Neuronal stem cell (in vitro differentiated cells): ENCODE measurements at regions not wholly inside any gene's neighbourhood (a gene's known extent, or its start where the extent isn't known, plus 50 kb on each side); places are given as distances from the start of the nearest gene placed in this dataset.

Experiments used
- DNase-seq: peaks from one replicate; pipeline ENCODE4 v3.0.0-alpha.2; 2013; ENCODE audit warnings: low spot score
- H2AFZ ChIP-seq: one replicate; pipeline ENCODE4 v1.6.1; 2013; ENCODE audit warnings: mild to moderate bottlenecking, low read length, inconsistent platforms
- H2AK5ac ChIP-seq: 2 replicates; pipeline ENCODE4 v1.6.1; 2013; ENCODE audit warnings: low read depth, mild to moderate bottlenecking, inconsistent platforms, low read length, moderate library complexity, mixed read lengths
- H2BK120ac ChIP-seq: 2 replicates; pipeline ENCODE4 v1.6.1; 2013; ENCODE audit warnings: low read depth, mild to moderate bottlenecking, inconsistent platforms, low read length, moderate library complexity, mixed read lengths
- H2BK12ac ChIP-seq: one replicate; pipeline ENCODE4 v1.6.1; 2013; ENCODE audit warnings: low read length, inconsistent platforms
- H2BK15ac ChIP-seq: 2 replicates; pipeline ENCODE4 v1.6.1; 2013; ENCODE audit warnings: mild to moderate bottlenecking, low read length, inconsistent platforms, mixed read lengths
- H2BK5ac ChIP-seq: one replicate; pipeline ENCODE4 v1.6.1; 2013; ENCODE audit warnings: inconsistent platforms, mild to moderate bottlenecking, low read length, moderate library complexity
- H3K14ac ChIP-seq: one replicate; pipeline ENCODE4 v1.6.1; 2013; ENCODE audit warnings: low read length, inconsistent platforms
- H3K18ac ChIP-seq: 2 replicates; pipeline ENCODE4 v1.6.1; 2013; ENCODE audit warnings: low read length, inconsistent platforms
- H3K23ac ChIP-seq: 2 replicates; pipeline ENCODE4 v1.6.1; 2013; ENCODE audit warnings: low read depth, mild to moderate bottlenecking, mixed read lengths, low read length, inconsistent platforms; ENCODE audit not compliant: poor library complexity
- H3K27ac ChIP-seq: replicated peaks from 3 replicates; pipeline ENCODE4 v1.5.1; 2013; ENCODE audit warnings: low read length, inconsistent platforms
- H3K27me3 ChIP-seq, 3 experiments: 2 replicates each; pipeline ENCODE4 v1.6.1; 2013; ENCODE audit warnings: low read length in 3 of 3, mild to moderate bottlenecking in 2 of 3, inconsistent platforms in 1 of 3, low read depth in 1 of 3, mixed read lengths in 1 of 3, moderate library complexity in 1 of 3; ENCODE audit not compliant: control insufficient read depth in 3 of 3, insufficient read depth in 3 of 3
- H3K36me3 ChIP-seq, 2 donors: replicated peaks in 1 of 2; 2 replicates each; pipeline ENCODE4 v1.6.1; 2013; ENCODE audit warnings: low read length in 2 of 2; ENCODE audit not compliant: control insufficient read depth in 2 of 2, insufficient read depth in 2 of 2
- H3K4ac ChIP-seq: 2 replicates; pipeline ENCODE4 v1.6.1; 2013; ENCODE audit warnings: inconsistent platforms, mild to moderate bottlenecking, low read length, moderate library complexity
- H3K4me1 ChIP-seq, 2 donors: 1 replicate in 1 of 2; 2 replicates in 1 of 2; pipeline ENCODE4 v1.6.1; 2013; ENCODE audit warnings: low read length in 2 of 2, low read depth in 1 of 2; ENCODE audit not compliant: control insufficient read depth in 2 of 2, insufficient read depth in 1 of 2
- H3K4me2 ChIP-seq: one replicate; pipeline ENCODE4 v1.6.1; 2013; ENCODE audit warnings: mild to moderate bottlenecking, low read length, inconsistent platforms; ENCODE audit not compliant: insufficient read depth, poor library complexity, severe bottlenecking
- H3K4me3 ChIP-seq, 2 donors: 2 replicates each; pipeline ENCODE4 v1.5.1; 2013; ENCODE audit warnings: low read length in 2 of 2, mild to moderate bottlenecking in 2 of 2, inconsistent platforms in 1 of 2, moderate library complexity in 1 of 2
- H3K79me1 ChIP-seq: one replicate; pipeline ENCODE4 v1.6.1; 2013; ENCODE audit warnings: low read depth, mild to moderate bottlenecking, inconsistent platforms, low read length, moderate library complexity
- H3K9ac ChIP-seq: one replicate; pipeline ENCODE4 v1.6.1; 2013; ENCODE audit warnings: mild to moderate bottlenecking, low read depth, low read length, inconsistent platforms; ENCODE audit not compliant: poor library complexity
- H3K9me3 ChIP-seq, 2 donors: replicated peaks in 1 of 2; 2 replicates each; pipeline versions ENCODE3 to v1.6.1; 2013; ENCODE audit warnings: low read length in 2 of 2, mild to moderate bottlenecking in 2 of 2, inconsistent platforms in 1 of 2, low read depth in 1 of 2, mixed read lengths in 1 of 2, moderate library complexity in 1 of 2; ENCODE audit not compliant: control insufficient read depth in 2 of 2, insufficient read depth in 1 of 2
- H4K8ac ChIP-seq: one replicate; pipeline ENCODE4 v1.6.1; 2013; ENCODE audit warnings: low read depth, mild to moderate bottlenecking, inconsistent platforms, low read length, moderate library complexity
- H4K91ac ChIP-seq: one replicate; pipeline ENCODE4 v1.6.1; 2013; ENCODE audit warnings: low read length, low read depth, mild to moderate bottlenecking, inconsistent platforms; ENCODE audit not compliant: poor library complexity
- WGBS, 2 donors: extraction: QIAGEN DNeasy Blood & Tissue Kit; methylation state at CpG; one replicate each; pipeline ENCODE4 v1.1.7; 2013; ENCODE audit warnings: missing lambda C conversion rate in 2 of 2, mixed read lengths in 1 of 2; ENCODE audit not compliant: insufficient read length in 2 of 2, insufficient replicate concordance in 1 of 2; ENCODE audit errors: extremely low coverage in 2 of 2; 5-methylcytosine and 5-hydroxymethylcytosine counted together

- no peak overlapping the region for H3K9ac ChIP-seq
- no peak overlapping the region for H4K91ac ChIP-seq
- no peak overlapping the region for H3K4me2 ChIP-seq
- H3K23ac ChIP-seq = no peak overlapping the region
- H2AFZ ChIP-seq = no peak overlapping the region
- H2BK5ac ChIP-seq = no peak overlapping the region
- H3K4me3 ChIP-seq = no peak overlapping the region
- no peak overlapping the region for H3K27ac ChIP-seq
- no CpG with 5 or more reads among the region's 2 CpGs for WGBS, 2 donors
- no peak overlapping the region for H3K14ac ChIP-seq
- H2BK15ac ChIP-seq = no peak overlapping the region
- H3K4ac ChIP-seq = no peak overlapping the region
- H2BK120ac ChIP-seq = no peak overlapping the region
- no peaks in the 10 kb centered on the region for H3K27me3 ChIP-seq
- H3K79me1 ChIP-seq = no peaks in the 10 kb centered on the region
- H3K4me1 ChIP-seq = peaks cover 0 to 4% of the 10 kb centered on the region in 2 donors
- peaks cover 2 to 13% of the 10 kb centered on the region in 2 donors for H3K9me3 ChIP-seq
- H3K18ac ChIP-seq = no peak overlapping the region
- H3K36me3 ChIP-seq = no peaks in the 10 kb centered on the region
- no peak overlapping the region for H2BK12ac ChIP-seq
- no peak overlapping the region for H2AK5ac ChIP-seq
- no peak overlapping the region for H4K8ac ChIP-seq
- no peak for DNase-seq
These were observed 127.6 kb downstream of the AASDH start for GRCh38 chr4:56259655-56260054.

- no CpG with 5 or more reads among the region's 1 CpG for WGBS, 2 donors
- H3K23ac ChIP-seq = no peak overlapping the region
- H3K18ac ChIP-seq = no peak overlapping the region
- H3K27ac ChIP-seq = no peak overlapping the region
- no peak overlapping the region for H4K91ac ChIP-seq
- no peak overlapping the region for H2AFZ ChIP-seq
- no peak overlapping the region for H2BK12ac ChIP-seq
- H3K4me1 ChIP-seq = peaks cover 8 to 11% of the 10 kb centered on the region in 2 donors
- no peaks in the 10 kb centered on the region for H3K79me1 ChIP-seq
- no peak overlapping the region for H2BK5ac ChIP-seq
- peaks cover 2 to 13% of the 10 kb centered on the region in 2 donors for H3K9me3 ChIP-seq
- H3K4me3 ChIP-seq = no peak overlapping the region
- DNase-seq = no peak
- H2BK120ac ChIP-seq = no peak overlapping the region
- H2AK5ac ChIP-seq = no peak overlapping the region
- H3K14ac ChIP-seq = no peak overlapping the region
- H3K9ac ChIP-seq = no peak overlapping the region
- no peak overlapping the region for H4K8ac ChIP-seq
- H3K27me3 ChIP-seq = no peaks in the 10 kb centered on the region
- H3K4me2 ChIP-seq = no peak overlapping the region
- no peak overlapping the region for H2BK15ac ChIP-seq
- no peaks in the 10 kb centered on the region for H3K36me3 ChIP-seq
- H3K4ac ChIP-seq = no peak overlapping the region
These were observed 131.5 kb downstream of the AASDH start for GRCh38 chr4:56255820-56256219.

DNA sequence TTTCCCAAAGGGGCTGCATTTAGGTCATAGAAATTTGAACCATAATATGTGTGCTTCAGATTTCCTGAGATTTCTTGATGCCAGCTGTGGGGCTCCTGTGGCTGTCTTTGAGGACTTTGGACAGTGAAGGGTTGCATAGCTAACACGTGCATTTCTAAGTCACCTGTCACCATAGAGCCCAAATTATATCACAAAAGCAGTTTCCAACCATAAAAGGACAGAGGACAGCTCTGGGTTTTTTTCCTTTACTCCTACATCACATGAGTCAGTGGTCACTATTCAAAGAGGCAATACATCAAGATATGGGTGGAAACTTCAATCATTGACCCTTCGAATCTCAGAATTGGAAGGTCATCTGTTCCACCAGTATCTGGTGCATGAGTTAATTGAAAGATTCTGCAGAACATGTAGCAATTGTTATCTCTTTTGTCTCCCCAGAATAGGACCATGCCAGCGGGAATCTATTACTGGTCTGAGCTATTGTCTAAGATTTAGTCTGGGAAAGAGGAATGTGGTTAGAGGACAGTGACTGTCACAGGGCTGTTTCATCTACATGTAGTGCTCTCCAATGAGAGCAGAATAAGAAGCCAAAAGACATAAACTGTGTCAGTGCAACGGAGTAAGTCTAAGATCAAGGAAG is 133.5 kb downstream of the AASDH start:
- Histone ChIP-seq H3K27ac (no peak overlapping the region), H3K79me1 (no peaks in the 10 kb centered on the region), H3K4me3 (no peak overlapping the region), H3K9me3 (peaks cover 2 to 13% of the 10 kb centered on the region in 2 donors), H2BK120ac (no peak overlapping the region), H2AK5ac (no peak overlapping the region), H2AFZ (no peak overlapping the region), H4K91ac (no peak overlapping the region), H3K4ac (no peak overlapping the region), H2BK5ac (no peak overlapping the region), H4K8ac (no peak overlapping the region), H2BK12ac (no peak overlapping the region), H3K4me2 (no peak overlapping the region), H3K4me1 (peaks cover 7 to 8% of the 10 kb centered on the region in 2 donors), H3K14ac (no peak overlapping the region), H3K36me3 (no peaks in the 10 kb centered on the region), H3K23ac (no peak overlapping the region), H2BK15ac (no peak overlapping the region), H3K9ac (no peak overlapping the region), H3K27me3 (no peaks in the 10 kb centered on the region), H3K18ac (no peak overlapping the region)
- WGBS, 2 donors = no CpG with 5 or more reads among the region's 4 CpGs
- DNase-seq = no peak

- H2BK12ac ChIP-seq = no peak overlapping the region
- no peaks in the 10 kb centered on the region for H3K36me3 ChIP-seq
- no peak overlapping the region for H2BK5ac ChIP-seq
- no peak overlapping the region for H3K9ac ChIP-seq
- H3K4ac ChIP-seq = no peak overlapping the region
- H4K8ac ChIP-seq = no peak overlapping the region
- no peak overlapping the region for H3K4me2 ChIP-seq
- no peak overlapping the region for H3K27ac ChIP-seq
- H2AFZ ChIP-seq = no peak overlapping the region
- H2BK120ac ChIP-seq = no peak overlapping the region
- H3K14ac ChIP-seq = no peak overlapping the region
- no CpG with 5 or more reads among the region's 4 CpGs for WGBS, 2 donors
- no peak for DNase-seq
- H2AK5ac ChIP-seq = no peak overlapping the region
- H3K4me3 ChIP-seq = no peak overlapping the region
- no peak overlapping the region for H3K23ac ChIP-seq
- no peak overlapping the region for H3K18ac ChIP-seq
- H3K27me3 ChIP-seq = no peaks in the 10 kb centered on the region
- H3K9me3 ChIP-seq = peaks cover 2 to 13% of the 10 kb centered on the region in 2 donors
- no peak overlapping the region for H4K91ac ChIP-seq
- no peaks in the 10 kb centered on the region for H3K79me1 ChIP-seq
- H2BK15ac ChIP-seq = no peak overlapping the region
- H3K4me1 ChIP-seq = peaks cover 7 to 8% of the 10 kb centered on the region in 2 donors
These were observed 134.6 kb downstream of the AASDH start for GRCh38 chr4:56252561-56253152.
